Mesenchymal stem cell (in vitro differentiated cells and primary cell): ENCODE measurements at regions not wholly inside any gene's neighbourhood (a gene's known extent, or its start where the extent isn't known, plus 50 kb on each side); places are given as distances from the start of the nearest gene placed in this dataset.

Experiments used
- DNase-seq: peaks from one replicate; pipeline ENCODE4 v3.0.0-alpha.2; 2013
- H2AFZ ChIP-seq: one replicate; pipeline ENCODE4 v1.6.1; 2013; ENCODE audit warnings: low read depth, mild to moderate bottlenecking, control low read depth, inconsistent platforms, low read length, moderate library complexity
- H2AK5ac ChIP-seq: 2 replicates; pipeline ENCODE4 v1.6.1; 2013; ENCODE audit warnings: low read length, moderate library complexity, mild to moderate bottlenecking, inconsistent platforms; ENCODE audit not compliant: severe bottlenecking
- H2BK120ac ChIP-seq: one replicate; pipeline ENCODE4 v1.6.1; 2013; ENCODE audit warnings: low read depth, mild to moderate bottlenecking, inconsistent platforms, low read length, moderate library complexity
- H2BK12ac ChIP-seq, 2 experiments: one replicate each; pipeline ENCODE4 v1.6.1; 2013; ENCODE audit warnings: inconsistent platforms in 2 of 2, low read length in 2 of 2, mild to moderate bottlenecking in 2 of 2, moderate library complexity in 2 of 2, control low read depth in 1 of 2
- H2BK15ac ChIP-seq: one replicate; pipeline ENCODE4 v1.6.1; 2013; ENCODE audit warnings: mild to moderate bottlenecking, low read depth, inconsistent platforms; ENCODE audit not compliant: poor library complexity, severe bottlenecking
- H2BK5ac ChIP-seq: 2 replicates; pipeline ENCODE4 v1.6.1; 2013; ENCODE audit warnings: low read depth, mild to moderate bottlenecking, low read length, control low read depth, inconsistent platforms; ENCODE audit not compliant: poor library complexity, severe bottlenecking
- H3K14ac ChIP-seq, 2 experiments: one replicate each; pipeline ENCODE4 v1.6.1; 2013; ENCODE audit warnings: inconsistent platforms in 2 of 2, low read length in 2 of 2, control low read depth in 1 of 2, mild to moderate bottlenecking in 1 of 2, moderate library complexity in 1 of 2
- H3K18ac ChIP-seq, 2 experiments: one replicate each; pipeline ENCODE4 v1.6.1; 2013; ENCODE audit warnings: inconsistent platforms in 2 of 2, low read length in 2 of 2, control low read depth in 1 of 2, low read depth in 1 of 2, mild to moderate bottlenecking in 1 of 2
- H3K23ac ChIP-seq, 2 experiments: one replicate each; pipeline ENCODE4 v1.6.1; 2013; ENCODE audit warnings: inconsistent platforms in 2 of 2, low read length in 2 of 2, mild to moderate bottlenecking in 2 of 2, moderate library complexity in 2 of 2, control low read depth in 1 of 2
- H3K27ac ChIP-seq: 2 replicates; pipeline ENCODE4 v1.5.1; 2013; ENCODE audit warnings: mild to moderate bottlenecking, moderate library complexity, low read length, control low read depth, inconsistent platforms; ENCODE audit not compliant: poor library complexity, severe bottlenecking
- H3K27me3 ChIP-seq, 2 experiments: 2 replicates each; pipeline versions ENCODE4 v1.6.1 to v1.7.0; 2013; ENCODE audit warnings: low read length in 2 of 2, mild to moderate bottlenecking in 2 of 2, moderate library complexity in 2 of 2, control low read depth in 1 of 2, inconsistent platforms in 1 of 2; ENCODE audit not compliant: control insufficient read depth in 1 of 2, insufficient read depth in 1 of 2
- H3K36me3 ChIP-seq, 2 experiments: 2 replicates each; pipeline versions ENCODE4 v1.6.1 to v1.7.0; 2013; ENCODE audit warnings: low read length in 2 of 2, control low read depth in 1 of 2, inconsistent platforms in 1 of 2, low read depth in 1 of 2, mild to moderate bottlenecking in 1 of 2; ENCODE audit not compliant: insufficient read depth in 2 of 2, control insufficient read depth in 1 of 2
- H3K4ac ChIP-seq, 2 experiments: one replicate each; pipeline ENCODE4 v1.6.1; 2013; ENCODE audit warnings: inconsistent platforms in 2 of 2, low read length in 2 of 2, mild to moderate bottlenecking in 2 of 2, moderate library complexity in 2 of 2, control low read depth in 1 of 2, low read depth in 1 of 2
- H3K4me1 ChIP-seq: 2 replicates; pipeline ENCODE4 v1.6.1; 2013; ENCODE audit warnings: low read depth, low read length, control low read depth; ENCODE audit not compliant: control insufficient read depth, insufficient read depth
- H3K4me2 ChIP-seq: 2 replicates; pipeline ENCODE4 v1.6.1; 2013; ENCODE audit warnings: low read length, mild to moderate bottlenecking, inconsistent platforms; ENCODE audit not compliant: poor library complexity, severe bottlenecking
- H3K4me3 ChIP-seq, 2 experiments: 2 replicates each; pipeline versions ENCODE4 v1.5.1 to v1.7.0; 2013; ENCODE audit warnings: low read length in 2 of 2, mild to moderate bottlenecking in 2 of 2, control low read depth in 1 of 2, low read depth in 1 of 2; ENCODE audit not compliant: insufficient read depth in 1 of 2
- H3K79me1 ChIP-seq: replicated peaks from 2 replicates; pipeline ENCODE4 v1.6.1; 2013; ENCODE audit warnings: mild to moderate bottlenecking, control low read depth, low read length, inconsistent platforms; ENCODE audit not compliant: poor library complexity, severe bottlenecking
- H3K9ac ChIP-seq: 2 replicates; pipeline ENCODE4 v1.7.0; 2013; ENCODE audit warnings: mild to moderate bottlenecking, low read length, moderate library complexity
- H3K9me3 ChIP-seq: 2 replicates; pipeline ENCODE4 v1.7.0; 2013; ENCODE audit warnings: mild to moderate bottlenecking, low read length; ENCODE audit not compliant: control insufficient read depth
- H4K8ac ChIP-seq: one replicate; pipeline ENCODE4 v1.6.1; 2013; ENCODE audit warnings: inconsistent platforms, mild to moderate bottlenecking, low read length, moderate library complexity
- H4K91ac ChIP-seq: one replicate; pipeline ENCODE4 v1.6.1; 2013; ENCODE audit warnings: mild to moderate bottlenecking, low read length, inconsistent platforms
- WGBS: methylation state at CpG from one replicate; pipeline ENCODE4 v1.1.7; 2013; ENCODE audit warnings: mixed read lengths; 5-methylcytosine and 5-hydroxymethylcytosine counted together

GRCh38 chr5:68392617-68393016 is 177.1 kb downstream of the PIK3R1 start:
- WGBS = 60% methylated on average over 1 of the region's 2 CpGs
- Histone ChIP-seq H3K4ac (no peak overlapping the region), H3K4me1 (peaks cover 5% of the 10 kb centered on the region)

GRCh38 chr5:68395302-68395701 is 179.7 kb downstream of the PIK3R1 start:
- H2AFZ ChIP-seq = no peak overlapping the region
- H3K36me3 ChIP-seq = no peaks in the 10 kb centered on the region
- no peak for DNase-seq
- H4K91ac ChIP-seq = no peak overlapping the region
- H3K23ac ChIP-seq = no peak overlapping the region
- H2BK5ac ChIP-seq = no peak overlapping the region
- H3K4me1 ChIP-seq = peaks cover 5% of the 10 kb centered on the region
- no peak overlapping the region for H2BK12ac ChIP-seq
- no peak overlapping the region for H3K4me3 ChIP-seq
- no peak overlapping the region for H2BK15ac ChIP-seq
- no peak overlapping the region for H3K4ac ChIP-seq
- no peak overlapping the region for H3K14ac ChIP-seq
- no peak overlapping the region for H4K8ac ChIP-seq
- peaks cover 8% of the 10 kb centered on the region for H3K9me3 ChIP-seq
- no peak overlapping the region for H2AK5ac ChIP-seq
- H3K4me2 ChIP-seq = no peak overlapping the region
- H3K18ac ChIP-seq = no peak overlapping the region
- 93% methylated on average over 8 of the region's 8 CpGs for WGBS
- no peak overlapping the region for H2BK120ac ChIP-seq
- no peaks in the 10 kb centered on the region for H3K27me3 ChIP-seq
- H3K9ac ChIP-seq = no peak overlapping the region
- H3K27ac ChIP-seq = no peak overlapping the region
- H3K79me1 ChIP-seq = no peaks in the 10 kb centered on the region

More at GRCh38 chr5:68392617-68393016, 177.1 kb downstream of the PIK3R1 start:
- no peak overlapping the region for H3K4me2 ChIP-seq
- H2BK120ac ChIP-seq = no peak overlapping the region
- no peak for DNase-seq
- no peaks in the 10 kb centered on the region for H3K36me3 ChIP-seq
- H2AFZ ChIP-seq = no peak overlapping the region
- no peak overlapping the region for H2BK15ac ChIP-seq
- H4K91ac ChIP-seq = no peak overlapping the region
- H3K14ac ChIP-seq = no peak overlapping the region
- H2AK5ac ChIP-seq = no peak overlapping the region
- no peaks in the 10 kb centered on the region for H3K27me3 ChIP-seq
- H3K4me3 ChIP-seq = no peak overlapping the region
- H4K8ac ChIP-seq = no peak overlapping the region
- H3K79me1 ChIP-seq = no peaks in the 10 kb centered on the region
- no peak overlapping the region for H3K23ac ChIP-seq
- H3K27ac ChIP-seq = no peak overlapping the region
- no peak overlapping the region for H3K18ac ChIP-seq
- H2BK5ac ChIP-seq = no peak overlapping the region
- H3K9me3 ChIP-seq = peaks cover 5% of the 10 kb centered on the region
- H3K9ac ChIP-seq = no peak overlapping the region
- H2BK12ac ChIP-seq = no peak overlapping the region

GRCh38 chr5:68395926-68396511 is 180.5 kb downstream of the PIK3R1 start:
- H2AK5ac ChIP-seq = peak overlapping the region; percentile 40
- no peak overlapping the region for H3K14ac ChIP-seq
- H3K18ac ChIP-seq = no peak overlapping the region
- 14% methylated on average over 1 of the region's 2 CpGs for WGBS
- H2BK120ac ChIP-seq = no peak overlapping the region
- peaks cover 9% of the 10 kb centered on the region for H3K9me3 ChIP-seq
- peaks cover 5% of the 10 kb centered on the region for H3K4me1 ChIP-seq
- H3K36me3 ChIP-seq = no peaks in the 10 kb centered on the region
- H3K23ac ChIP-seq = no peak overlapping the region
- no peak overlapping the region for H3K4me3 ChIP-seq
- H2AFZ ChIP-seq = no peak overlapping the region
- H4K8ac ChIP-seq = no peak overlapping the region
- H3K4ac ChIP-seq = no peak overlapping the region
- no peak overlapping the region for H4K91ac ChIP-seq
- H3K9ac ChIP-seq = no peak overlapping the region
- H2BK5ac ChIP-seq = no peak overlapping the region
- H3K4me2 ChIP-seq = no peak overlapping the region
- H3K27ac ChIP-seq = peak overlapping the region; percentile 7
- H3K27me3 ChIP-seq = no peaks in the 10 kb centered on the region
- H2BK15ac ChIP-seq = no peak overlapping the region
- no peak for DNase-seq
- no peaks in the 10 kb centered on the region for H3K79me1 ChIP-seq
- H2BK12ac ChIP-seq = no peak overlapping the region

- Histone ChIP-seq H3K9me3 (peaks cover 14% of the 10 kb centered on the region), H4K8ac (no peak overlapping the region), H3K4me2 (no peak overlapping the region), H3K14ac (no peak overlapping the region), H3K79me1 (no peaks in the 10 kb centered on the region), H2BK15ac (no peak overlapping the region), H3K36me3 (no peaks in the 10 kb centered on the region), H4K91ac (no peak overlapping the region), H3K9ac (no peak overlapping the region), H3K4me1 (peaks cover 5% of the 10 kb centered on the region), H2BK12ac (no peak overlapping the region), H3K27ac (no peak overlapping the region), H3K4me3 (no peak overlapping the region), H3K4ac (no peak overlapping the region), H3K23ac (no peak overlapping the region), H2BK120ac (no peak overlapping the region), H2AK5ac (no peak overlapping the region), H3K27me3 (no peaks in the 10 kb centered on the region), H3K18ac (no peak overlapping the region), H2AFZ (no peak overlapping the region), H2BK5ac (no peak overlapping the region)
- no peak for DNase-seq
- WGBS = 87% methylated on average over 4 of the region's 4 CpGs
Observed at GRCh38 chr5:68396722-68397121, 181.2 kb downstream of the PIK3R1 start.
